ENCODE measurements at regions not wholly inside any gene's neighbourhood (a gene's known extent, or its start where the extent isn't known, plus 50 kb on each side); places are given as distances from the start of the nearest gene placed in this dataset.

GRCh38 chrX:25288676-25289075 is 272.9 kb upstream of the ARX start (continued):
- TF ChIP-seq, protein P1, sequence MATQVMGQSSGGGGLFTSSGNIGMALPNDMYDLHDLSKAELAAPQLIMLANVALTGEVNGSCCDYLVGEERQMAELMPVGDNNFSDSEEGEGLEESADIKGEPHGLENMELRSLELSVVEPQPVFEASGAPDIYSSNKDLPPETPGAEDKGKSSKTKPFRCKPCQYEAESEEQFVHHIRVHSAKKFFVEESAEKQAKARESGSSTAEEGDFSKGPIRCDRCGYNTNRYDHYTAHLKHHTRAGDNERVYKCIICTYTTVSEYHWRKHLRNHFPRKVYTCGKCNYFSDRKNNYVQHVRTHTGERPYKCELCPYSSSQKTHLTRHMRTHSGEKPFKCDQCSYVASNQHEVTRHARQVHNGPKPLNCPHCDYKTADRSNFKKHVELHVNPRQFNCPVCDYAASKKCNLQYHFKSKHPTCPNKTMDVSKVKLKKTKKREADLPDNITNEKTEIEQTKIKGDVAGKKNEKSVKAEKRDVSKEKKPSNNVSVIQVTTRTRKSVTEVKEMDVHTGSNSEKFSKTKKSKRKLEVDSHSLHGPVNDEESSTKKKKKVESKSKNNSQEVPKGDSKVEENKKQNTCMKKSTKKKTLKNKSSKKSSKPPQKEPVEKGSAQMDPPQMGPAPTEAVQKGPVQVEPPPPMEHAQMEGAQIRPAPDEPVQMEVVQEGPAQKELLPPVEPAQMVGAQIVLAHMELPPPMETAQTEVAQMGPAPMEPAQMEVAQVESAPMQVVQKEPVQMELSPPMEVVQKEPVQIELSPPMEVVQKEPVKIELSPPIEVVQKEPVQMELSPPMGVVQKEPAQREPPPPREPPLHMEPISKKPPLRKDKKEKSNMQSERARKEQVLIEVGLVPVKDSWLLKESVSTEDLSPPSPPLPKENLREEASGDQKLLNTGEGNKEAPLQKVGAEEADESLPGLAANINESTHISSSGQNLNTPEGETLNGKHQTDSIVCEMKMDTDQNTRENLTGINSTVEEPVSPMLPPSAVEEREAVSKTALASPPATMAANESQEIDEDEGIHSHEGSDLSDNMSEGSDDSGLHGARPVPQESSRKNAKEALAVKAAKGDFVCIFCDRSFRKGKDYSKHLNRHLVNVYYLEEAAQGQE (IDR thresholded peaks at IDR 0.05; ENCODE audit: unreplicated experiment) = no peak
- TF ChIP-seq ZNF114 (CRISPR knock-in tag; IDR thresholded peaks at IDR 0.05) (no peak), CREB1 (CRISPR knock-in tag; IDR thresholded peaks at IDR 0.05; ENCODE audit: low read depth) (no peak), NANOG (IDR thresholded peaks at IDR 0.05; ENCODE audit: borderline replicate concordance) (no peak)

GRCh38 chrX:25287521-25287920 is 271.8 kb upstream of the ARX start:
- no peak overlapping the region for H3K27ac Mint-ChIP-seq
- H2AFZ ChIP-seq = no peak overlapping the region
- no peak for DNase-seq (ENCODE audit: low spot score)
- no peaks in the 10 kb centered on the region for H3K9me3 Mint-ChIP-seq
- no peaks in the 10 kb centered on the region for H4K20me1 ChIP-seq (replicated peaks; ENCODE audit: insufficient read depth)
- H3F3A ChIP-seq (replicated peaks; ENCODE audit: low read depth) = no peaks in the 10 kb centered on the region
- H3K27ac ChIP-seq (ENCODE audit: low read depth) = no peak overlapping the region
- no peaks in the 10 kb centered on the region for H3K36me3 Mint-ChIP-seq (ENCODE audit: low read depth)
- no peaks in the 10 kb centered on the region for H3K27me3 Mint-ChIP-seq (ENCODE audit: insufficient read depth, low read depth, poor library complexity)
- no peaks in the 10 kb centered on the region for H3K79me2 ChIP-seq (replicated peaks; ENCODE audit: insufficient read depth)
- H3K36me3 ChIP-seq (ENCODE audit: insufficient read depth) = no peaks in the 10 kb centered on the region
- no peaks in the 10 kb centered on the region for H3K9me2 ChIP-seq (ENCODE audit: insufficient read depth)
- no peak; the same call in 2 of the 3 replicates for ATAC-seq
- H3K4me2 ChIP-seq = no peak overlapping the region
- H3K4me1 Mint-ChIP-seq = peaks cover 4% of the 10 kb centered on the region; the same call in 1 of the 3 replicates
- H3K4me3 Mint-ChIP-seq = no peak overlapping the region
- no peaks in the 10 kb centered on the region for H3K4me1 ChIP-seq (ENCODE audit: insufficient read depth)
- H3K27me3 ChIP-seq (ENCODE audit: insufficient read depth) = no peaks in the 10 kb centered on the region
- no peak overlapping the region for H3K4me3 ChIP-seq
- TF ChIP-seq, protein P2, sequence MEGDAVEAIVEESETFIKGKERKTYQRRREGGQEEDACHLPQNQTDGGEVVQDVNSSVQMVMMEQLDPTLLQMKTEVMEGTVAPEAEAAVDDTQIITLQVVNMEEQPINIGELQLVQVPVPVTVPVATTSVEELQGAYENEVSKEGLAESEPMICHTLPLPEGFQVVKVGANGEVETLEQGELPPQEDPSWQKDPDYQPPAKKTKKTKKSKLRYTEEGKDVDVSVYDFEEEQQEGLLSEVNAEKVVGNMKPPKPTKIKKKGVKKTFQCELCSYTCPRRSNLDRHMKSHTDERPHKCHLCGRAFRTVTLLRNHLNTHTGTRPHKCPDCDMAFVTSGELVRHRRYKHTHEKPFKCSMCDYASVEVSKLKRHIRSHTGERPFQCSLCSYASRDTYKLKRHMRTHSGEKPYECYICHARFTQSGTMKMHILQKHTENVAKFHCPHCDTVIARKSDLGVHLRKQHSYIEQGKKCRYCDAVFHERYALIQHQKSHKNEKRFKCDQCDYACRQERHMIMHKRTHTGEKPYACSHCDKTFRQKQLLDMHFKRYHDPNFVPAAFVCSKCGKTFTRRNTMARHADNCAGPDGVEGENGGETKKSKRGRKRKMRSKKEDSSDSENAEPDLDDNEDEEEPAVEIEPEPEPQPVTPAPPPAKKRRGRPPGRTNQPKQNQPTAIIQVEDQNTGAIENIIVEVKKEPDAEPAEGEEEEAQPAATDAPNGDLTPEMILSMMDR (conservative IDR thresholded peaks at IDR 0.05; ENCODE audit: low read depth in 2 of 2) = no peak
- no peak for TF ChIP-seq STAT1 (IDR thresholded peaks at IDR 0.05; ENCODE audit: unreplicated experiment)
- no peak for TF ChIP-seq POLR2AphosphoS5 (IDR thresholded peaks at IDR 0.05; ENCODE audit: low read depth)
- TF ChIP-seq, protein P1 (IDR thresholded peaks at IDR 0.05; ENCODE audit: unreplicated experiment) = no peak
- TF ChIP-seq EZH2 (IDR thresholded peaks at IDR 0.05; ENCODE audit: low read depth, unreplicated experiment) = no peak
- TF ChIP-seq, protein P3, sequence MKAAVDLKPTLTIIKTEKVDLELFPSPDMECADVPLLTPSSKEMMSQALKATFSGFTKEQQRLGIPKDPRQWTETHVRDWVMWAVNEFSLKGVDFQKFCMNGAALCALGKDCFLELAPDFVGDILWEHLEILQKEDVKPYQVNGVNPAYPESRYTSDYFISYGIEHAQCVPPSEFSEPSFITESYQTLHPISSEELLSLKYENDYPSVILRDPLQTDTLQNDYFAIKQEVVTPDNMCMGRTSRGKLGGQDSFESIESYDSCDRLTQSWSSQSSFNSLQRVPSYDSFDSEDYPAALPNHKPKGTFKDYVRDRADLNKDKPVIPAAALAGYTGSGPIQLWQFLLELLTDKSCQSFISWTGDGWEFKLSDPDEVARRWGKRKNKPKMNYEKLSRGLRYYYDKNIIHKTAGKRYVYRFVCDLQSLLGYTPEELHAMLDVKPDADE (IDR thresholded peaks at IDR 0.05) = no peak
- TF ChIP-seq EZH2phosphoT487 (IDR thresholded peaks at IDR 0.05; ENCODE audit: unreplicated experiment) = no peak
